ENCODE measurements at regions not wholly inside any gene's neighbourhood (a gene's known extent, or its start where the extent isn't known, plus 50 kb on each side); places are given as distances from the start of the nearest gene placed in this dataset.

- Mint-ChIP-seq H3K4me1 (peaks cover 27 to 33% (median 30%) of the 10 kb centered on the region in 3 donors), H3K27ac (no peak overlapping the region), H3K27me3 (peaks cover 2 to 11% of the 10 kb centered on the region in 2 donors), H3K36me3 (no peaks in the 10 kb centered on the region), H3K4me3 (no peak overlapping the region), H3K9me3 (no peaks in the 10 kb centered on the region)
- H3K4me1 ChIP-seq (ENCODE audit: control insufficient read depth in 1 of 2, extremely low read depth in 1 of 2, insufficient read depth in 2 of 2, low read length in 2 of 2), result peaks cover 2 to 12% of the 10 kb centered on the region in 2 experiments
- ChIA-PET POLR2A (no interaction called here), CTCF (no interaction called here)
- H3K36me3 ChIP-seq (ENCODE audit: control insufficient read depth in 2 of 2, extremely low read depth in 1 of 2, insufficient read depth in 1 of 2, low read length in 1 of 2), result no peaks in the 10 kb centered on the region
- H3K27me3 ChIP-seq (replicated peaks in 1 of 2; ENCODE audit: control insufficient read depth in 2 of 2, extremely low read depth in 1 of 2, insufficient read depth in 2 of 2, low read length in 1 of 2), result no peaks in the 10 kb centered on the region
- H3K9me3 ChIP-seq, result no peaks in the 10 kb centered on the region
- no peak overlapping the region for H3K4me3 ChIP-seq (ENCODE audit: control insufficient read depth in 1 of 2, extremely low read depth in 1 of 2, low read length in 1 of 2)
- 100% methylated on average over 1 of the region's 2 CpGs for WGBS (ENCODE audit: insufficient coverage)
- no peak for ATAC-seq (replicated peaks in 1 of 4)
- no peak overlapping the region for H3K27ac ChIP-seq (ENCODE audit: low read length)
- no peak for DNase-seq
Observed at GRCh38 chr6:16840725-16841124, 79.5 kb upstream of the ATXN1 start.

DNA sequence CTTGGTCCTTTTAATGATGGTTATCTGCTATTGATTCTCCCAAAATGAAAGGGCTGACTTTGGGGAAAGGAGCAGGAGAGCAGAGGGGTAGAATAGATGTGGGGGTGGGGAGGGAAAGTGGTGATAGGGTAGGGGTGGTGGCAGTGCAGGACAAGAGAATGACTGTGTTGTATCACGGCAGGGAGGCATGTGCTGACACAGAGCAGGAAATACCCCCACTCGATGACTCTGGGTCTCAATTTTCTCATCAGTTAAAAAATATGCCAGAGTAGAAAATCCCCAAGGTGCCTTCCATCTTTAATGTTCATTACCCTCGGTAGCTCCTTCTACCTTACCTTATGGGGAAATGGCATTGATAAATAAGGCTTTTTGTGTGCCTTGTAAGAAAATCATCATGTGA, 79.0 kb upstream of the ATXN1 start:
- DNase-seq, result no peak
- H3K4me3 ChIP-seq (ENCODE audit: control insufficient read depth in 1 of 2, extremely low read depth in 1 of 2, low read length in 1 of 2), result no peak overlapping the region
- WGBS (ENCODE audit: insufficient coverage), result no CpG with 5 or more reads among the region's 3 CpGs
- Mint-ChIP-seq H3K36me3 (no peaks in the 10 kb centered on the region), H3K9me3 (no peaks in the 10 kb centered on the region), H3K4me1 (peaks cover 27 to 33% (median 30%) of the 10 kb centered on the region in 3 donors), H3K27me3 (peaks cover 2 to 11% of the 10 kb centered on the region in 2 donors), H3K4me3 (no peak overlapping the region), H3K27ac (no peak overlapping the region)
- H3K27me3 ChIP-seq (replicated peaks in 1 of 2; ENCODE audit: control insufficient read depth in 2 of 2, extremely low read depth in 1 of 2, insufficient read depth in 2 of 2, low read length in 1 of 2), result no peaks in the 10 kb centered on the region
- no peak overlapping the region for H3K27ac ChIP-seq (ENCODE audit: low read length)
- ATAC-seq (replicated peaks in 1 of 4), result no peak
- POLR2A ChIA-PET, result no interaction called here
- CTCF ChIA-PET, result no interaction called here
- no peaks in the 10 kb centered on the region for H3K9me3 ChIP-seq
- H3K36me3 ChIP-seq (ENCODE audit: control insufficient read depth in 2 of 2, extremely low read depth in 1 of 2, insufficient read depth in 1 of 2, low read length in 1 of 2), result no peaks in the 10 kb centered on the region
- peaks cover 2 to 12% of the 10 kb centered on the region in 2 experiments for H3K4me1 ChIP-seq (ENCODE audit: control insufficient read depth in 1 of 2, extremely low read depth in 1 of 2, insufficient read depth in 2 of 2, low read length in 2 of 2)

GRCh38 chr6:16839631-16840179, 78.4 kb upstream of the ATXN1 start:
- Histone ChIP-seq H3K4me3 (ENCODE audit: control insufficient read depth in 1 of 2, extremely low read depth in 1 of 2, low read length in 1 of 2) (no peak overlapping the region), H3K36me3 (ENCODE audit: control insufficient read depth in 2 of 2, extremely low read depth in 1 of 2, insufficient read depth in 1 of 2, low read length in 1 of 2) (no peaks in the 10 kb centered on the region), H3K9me3 (no peaks in the 10 kb centered on the region), H3K27me3 (replicated peaks in 1 of 2; ENCODE audit: control insufficient read depth in 2 of 2, extremely low read depth in 1 of 2, insufficient read depth in 2 of 2, low read length in 1 of 2) (no peaks in the 10 kb centered on the region), H3K27ac (ENCODE audit: low read length) (no peak overlapping the region), H3K4me1 (ENCODE audit: control insufficient read depth in 1 of 2, extremely low read depth in 1 of 2, insufficient read depth in 2 of 2, low read length in 2 of 2) (peaks cover 2 to 12% of the 10 kb centered on the region in 2 experiments)
- ChIA-PET CTCF (no interaction called here), POLR2A (no interaction called here)
- no peaks in the 10 kb centered on the region for H3K9me3 Mint-ChIP-seq
- no peak overlapping the region for H3K27ac Mint-ChIP-seq
- no peak overlapping the region for H3K4me3 Mint-ChIP-seq
- H3K4me1 Mint-ChIP-seq, result peaks cover 27 to 33% (median 30%) of the 10 kb centered on the region in 3 donors
- DNase-seq (no peak), ATAC-seq (replicated peaks in 1 of 4) (no peak)
- no peaks in the 10 kb centered on the region for H3K36me3 Mint-ChIP-seq
- H3K27me3 Mint-ChIP-seq, result peaks cover 2 to 11% of the 10 kb centered on the region in 2 donors
- WGBS (ENCODE audit: insufficient coverage), result no CpG with 5 or more reads among the region's 2 CpGs

GRCh38 chr6:16837217-16837972, 76.1 kb upstream of the ATXN1 start:
- WGBS (ENCODE audit: insufficient coverage), result no CpG with 5 or more reads among the region's 6 CpGs
- H3K27me3 ChIP-seq (replicated peaks in 1 of 2; ENCODE audit: control insufficient read depth in 2 of 2, extremely low read depth in 1 of 2, insufficient read depth in 2 of 2, low read length in 1 of 2), result no peaks in the 10 kb centered on the region
- no peak overlapping the region for H3K27ac ChIP-seq (ENCODE audit: low read length)
- POLR2A ChIA-PET, result no interaction called here
- Mint-ChIP-seq H3K9me3 (no peaks in the 10 kb centered on the region), H3K4me1 (peaks cover 27 to 33% (median 30%) of the 10 kb centered on the region in 3 donors), H3K4me3 (peak overlapping the region in 1 of 3 donors; percentile 55), H3K36me3 (no peaks in the 10 kb centered on the region), H3K27ac (no peak overlapping the region), H3K27me3 (peaks cover 0 to 5% of the 10 kb centered on the region in 2 donors)
- no peaks in the 10 kb centered on the region for H3K9me3 ChIP-seq
- peak in 3 of 4 experiments; percentile 38 to 58 (median 44) for ATAC-seq (replicated peaks in 1 of 4)
- H3K4me1 ChIP-seq (ENCODE audit: control insufficient read depth in 1 of 2, extremely low read depth in 1 of 2, insufficient read depth in 2 of 2, low read length in 2 of 2), result peaks cover 2 to 12% of the 10 kb centered on the region in 2 experiments
- CTCF ChIA-PET, result interaction anchor here in 1 of 2 donors (0.7 kb wide), 2 partner anchors 37 to 186 kb away, joined by 4 to 5 read pairs; no protein-coding TSS in a partner anchor
- peak in 1 of 35 experiments; percentile 30 for DNase-seq
- H3K36me3 ChIP-seq (ENCODE audit: control insufficient read depth in 2 of 2, extremely low read depth in 1 of 2, insufficient read depth in 1 of 2, low read length in 1 of 2), result no peaks in the 10 kb centered on the region
- peak overlapping the region in 1 of 2 donors; percentile 20 for H3K4me3 ChIP-seq (ENCODE audit: control insufficient read depth in 1 of 2, extremely low read depth in 1 of 2, low read length in 1 of 2)

GRCh38 chr6:16836144-16836981, 75.1 kb upstream of the ATXN1 start:
- Histone ChIP-seq H3K4me1 (ENCODE audit: control insufficient read depth in 1 of 2, extremely low read depth in 1 of 2, insufficient read depth in 2 of 2, low read length in 2 of 2) (peaks cover 2 to 12% of the 10 kb centered on the region in 2 experiments), H3K36me3 (ENCODE audit: control insufficient read depth in 2 of 2, extremely low read depth in 1 of 2, insufficient read depth in 1 of 2, low read length in 1 of 2) (no peaks in the 10 kb centered on the region), H3K4me3 (ENCODE audit: control insufficient read depth in 1 of 2, extremely low read depth in 1 of 2, low read length in 1 of 2) (peak overlapping the region in 1 of 2 donors; percentile 20), H3K27ac (ENCODE audit: low read length) (peak overlapping the region; percentile 19), H3K27me3 (replicated peaks in 1 of 2; ENCODE audit: control insufficient read depth in 2 of 2, extremely low read depth in 1 of 2, insufficient read depth in 2 of 2, low read length in 1 of 2) (no peaks in the 10 kb centered on the region), H3K9me3 (no peaks in the 10 kb centered on the region)
- H3K36me3 Mint-ChIP-seq, result no peaks in the 10 kb centered on the region
- ATAC-seq (replicated peaks in 1 of 4) (peak in 1 of 4 experiments; percentile 53), DNase-seq (peak in 1 of 35 experiments; percentile 22)
- H3K9me3 Mint-ChIP-seq, result no peaks in the 10 kb centered on the region
- POLR2A ChIA-PET, result no interaction called here
- H3K27ac Mint-ChIP-seq, result no peak overlapping the region
- WGBS (ENCODE audit: insufficient coverage), result 17% methylated on average over 6 of the region's 9 CpGs
- peaks cover 3% of the 10 kb centered on the region in 2 donors for H3K27me3 Mint-ChIP-seq
- CTCF ChIA-PET, result interaction anchor here in 1 of 2 donors (0.6 to 1.2 kb wide), 2 partner anchors 19 to 73 kb away, joined by 3 to 4 read pairs; no protein-coding TSS in a partner anchor
- H3K4me1 Mint-ChIP-seq, result peaks cover 27 to 33% (median 30%) of the 10 kb centered on the region in 3 donors
- peak overlapping the region; percentile 34 to 63 (median 55) for H3K4me3 Mint-ChIP-seq

DNA sequence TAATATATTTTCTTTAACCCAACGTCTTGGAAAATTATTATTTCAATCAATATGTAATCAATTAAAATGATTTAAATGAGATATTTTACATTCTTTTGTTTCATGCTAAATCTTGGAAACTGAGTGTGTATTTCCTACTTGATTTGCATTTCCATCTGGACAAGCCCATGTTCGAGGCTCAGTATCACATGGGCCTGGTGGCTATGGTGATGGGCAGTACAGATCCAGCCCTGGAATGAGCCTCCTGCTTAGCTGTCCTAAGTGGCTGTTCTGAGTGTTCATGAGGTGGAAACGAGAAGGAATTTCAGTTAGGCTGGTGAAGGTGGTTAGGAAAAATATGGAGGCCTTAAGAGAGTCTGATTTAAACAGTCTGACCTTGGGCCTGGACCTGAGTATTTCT, 73.0 kb upstream of the ATXN1 start:
- ATAC-seq (replicated peaks in 1 of 4) (no peak), DNase-seq (no peak)
- no peaks in the 10 kb centered on the region for H3K27me3 ChIP-seq (replicated peaks in 1 of 2; ENCODE audit: control insufficient read depth in 2 of 2, extremely low read depth in 1 of 2, insufficient read depth in 2 of 2, low read length in 1 of 2)
- peaks cover 2 to 12% of the 10 kb centered on the region in 2 experiments for H3K4me1 ChIP-seq (ENCODE audit: control insufficient read depth in 1 of 2, extremely low read depth in 1 of 2, insufficient read depth in 2 of 2, low read length in 2 of 2)
- Mint-ChIP-seq H3K4me3 (no peak overlapping the region), H3K36me3 (no peaks in the 10 kb centered on the region), H3K27me3 (peaks cover 0 to 3% of the 10 kb centered on the region in 2 donors), H3K27ac (no peak overlapping the region), H3K9me3 (no peaks in the 10 kb centered on the region), H3K4me1 (peaks cover 21 to 27% (median 25%) of the 10 kb centered on the region in 3 donors)
- no peaks in the 10 kb centered on the region for H3K9me3 ChIP-seq
- H3K4me3 ChIP-seq (ENCODE audit: control insufficient read depth in 1 of 2, extremely low read depth in 1 of 2, low read length in 1 of 2), result no peak overlapping the region
- WGBS (ENCODE audit: insufficient coverage), result 90% methylated on average over 2 of the region's 3 CpGs
- POLR2A ChIA-PET, result no interaction called here
- H3K27ac ChIP-seq (ENCODE audit: low read length), result no peak overlapping the region
- CTCF ChIA-PET, result no interaction called here
- H3K36me3 ChIP-seq (ENCODE audit: control insufficient read depth in 2 of 2, extremely low read depth in 1 of 2, insufficient read depth in 1 of 2, low read length in 1 of 2), result no peaks in the 10 kb centered on the region
